DMS114 treated with DMSO at 0.1 percent for 48 hours (cell line): ENCODE measurements at regions not wholly inside any gene's neighbourhood (a gene's known extent, or its start where the extent isn't known, plus 50 kb on each side); places are given as distances from the start of the nearest gene placed in this dataset.
"Not testable (repeated sequence)": the region's sequence is repeated elsewhere in the genome, so short reads cannot be mapped to it uniquely, and the experiment has no call there.

Experiments used
- DNase-seq: peaks from one replicate; lab custom pipeline; 2025; ENCODE audit not compliant: unreplicated experiment; lab: John Stamatoyannopoulos, UW

DNA sequence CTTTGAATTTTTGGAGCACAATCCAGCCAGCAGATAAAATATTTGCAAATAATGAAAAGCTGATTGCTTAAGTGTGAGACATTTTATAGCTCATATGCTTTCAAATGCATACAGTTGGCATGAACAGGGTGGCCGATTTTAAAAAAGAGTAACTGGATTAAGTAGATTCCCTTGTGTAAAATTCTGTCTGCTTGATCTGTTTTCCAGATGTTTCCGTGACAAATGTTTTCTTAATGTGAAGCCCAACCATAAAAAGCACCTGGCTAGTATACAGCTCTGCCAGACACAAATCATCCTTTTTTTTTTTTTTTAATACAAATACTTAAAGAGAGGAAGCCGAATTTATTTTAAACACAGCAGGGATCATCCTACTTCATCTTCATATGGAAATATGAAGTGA is 440.7 kb downstream of the CCER1 start:
- no peak for DNase-seq

DNA sequence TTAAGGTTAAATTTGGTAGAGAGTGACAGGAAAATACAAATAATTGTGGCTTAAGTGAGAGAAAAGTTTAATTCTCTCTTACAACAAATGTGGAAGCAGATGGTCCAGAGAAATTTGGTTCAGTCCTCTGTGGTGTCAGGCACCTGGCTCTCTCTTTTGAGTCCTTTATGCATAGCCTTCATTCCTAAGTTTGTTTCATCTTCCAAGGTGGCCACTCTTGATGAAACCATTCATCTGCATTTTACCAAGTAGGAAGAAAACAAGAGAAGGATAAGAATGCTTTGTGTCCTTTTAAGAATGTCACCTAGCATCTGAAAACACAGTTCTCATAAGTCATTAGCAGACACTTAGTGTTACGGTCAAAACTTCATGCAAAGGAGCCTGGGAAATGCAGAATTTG is 442.5 kb downstream of the CCER1 start:
- DNase-seq = no peak

DNA sequence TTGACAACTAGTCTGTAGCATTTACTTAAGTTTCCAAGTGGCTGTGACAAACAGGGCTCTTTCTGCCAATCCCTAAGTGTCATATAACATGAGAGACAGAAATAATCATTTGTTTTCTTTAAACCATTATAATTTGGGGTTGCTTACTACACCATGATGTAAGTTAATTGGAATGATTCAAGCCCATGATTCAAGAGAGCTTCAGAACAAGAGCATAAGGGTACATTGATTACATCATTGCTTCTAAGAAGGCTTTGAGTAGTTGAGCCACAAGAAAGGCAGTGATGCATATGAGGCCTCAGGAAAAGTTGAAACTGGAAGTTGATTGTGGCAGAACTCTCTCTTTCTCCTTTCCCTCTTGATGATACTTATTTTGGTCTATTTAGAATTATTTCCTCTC is 444.0 kb downstream of the CCER1 start:
- DNase-seq = no peak

DNA sequence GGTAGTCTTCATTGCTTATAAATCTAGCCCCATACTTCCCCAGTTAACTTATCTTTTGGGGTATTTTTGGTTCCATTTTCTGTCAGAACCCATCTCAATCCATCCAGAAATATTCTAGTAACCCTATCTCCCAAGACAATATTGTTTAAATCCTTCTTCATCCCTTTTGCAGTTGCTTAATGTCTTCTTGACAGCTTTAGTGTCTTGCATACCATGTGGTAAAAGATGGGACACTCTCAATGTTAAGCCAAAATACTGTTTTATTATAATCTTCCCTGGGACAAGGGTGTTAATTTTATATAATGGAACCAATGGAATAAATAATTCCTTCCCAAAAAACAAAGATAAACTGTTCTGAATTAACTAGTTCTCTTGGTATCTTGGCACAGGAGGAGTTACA is 450.2 kb downstream of the CCER1 start:
- DNase-seq = no peak

DNA sequence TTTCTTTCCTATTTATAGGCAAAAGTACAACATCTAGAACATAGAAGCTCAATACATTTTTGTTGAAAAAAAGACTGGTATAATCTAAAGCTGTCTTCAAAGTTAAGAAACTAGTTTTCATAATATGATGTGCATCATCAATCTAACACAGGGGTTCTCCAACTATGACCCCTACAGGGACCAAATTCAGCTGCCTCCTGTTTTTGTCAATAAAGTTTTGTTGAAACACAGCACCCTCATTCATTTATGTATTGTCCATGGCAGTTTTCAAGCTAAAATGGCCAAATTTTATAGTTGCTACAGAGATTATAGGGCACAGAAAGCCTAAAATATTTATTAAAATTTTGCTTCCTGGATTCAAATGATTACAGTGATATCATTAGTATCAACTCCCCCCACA is 452.9 kb downstream of the CCER1 start:
- DNase-seq = no peak

DNA sequence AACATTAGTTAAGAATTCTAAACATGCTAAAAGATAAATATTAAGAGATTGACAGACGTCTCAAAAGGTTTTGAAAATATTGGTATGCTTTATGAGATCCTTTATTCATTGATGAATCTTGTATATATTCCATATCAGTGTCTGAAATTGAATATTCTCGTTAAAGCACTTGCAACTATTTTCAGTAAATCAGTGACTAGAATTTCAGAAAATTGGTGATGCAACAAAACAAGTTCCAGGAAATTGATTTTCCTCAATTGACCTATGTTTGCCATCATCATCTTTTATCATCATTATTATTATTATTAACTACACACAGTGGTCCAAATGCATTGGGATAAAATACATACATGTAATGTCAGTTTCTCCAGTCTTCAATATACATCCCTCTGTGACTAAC is 453.6 kb downstream of the CCER1 start:
- DNase-seq = no peak

DNA sequence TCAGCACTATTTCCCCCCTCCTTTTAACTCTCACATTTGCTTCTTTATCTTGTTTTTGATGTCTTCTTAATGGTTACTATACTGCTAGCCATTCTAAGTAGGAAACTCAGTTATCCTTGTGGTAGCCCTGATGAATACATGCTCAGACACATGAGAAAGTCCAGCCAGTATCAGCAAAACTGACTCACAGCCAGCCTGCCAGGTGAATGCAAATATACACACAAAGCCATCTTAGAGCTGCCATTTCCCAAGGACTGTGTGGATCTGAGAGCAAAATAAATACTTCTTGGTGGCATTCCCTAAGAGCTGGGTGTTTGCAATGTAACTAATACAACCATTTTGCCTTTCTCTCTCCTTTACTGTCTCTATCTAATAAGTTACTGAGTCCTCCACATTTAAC is 455.2 kb downstream of the CCER1 start:
- DNase-seq = no peak

DNA sequence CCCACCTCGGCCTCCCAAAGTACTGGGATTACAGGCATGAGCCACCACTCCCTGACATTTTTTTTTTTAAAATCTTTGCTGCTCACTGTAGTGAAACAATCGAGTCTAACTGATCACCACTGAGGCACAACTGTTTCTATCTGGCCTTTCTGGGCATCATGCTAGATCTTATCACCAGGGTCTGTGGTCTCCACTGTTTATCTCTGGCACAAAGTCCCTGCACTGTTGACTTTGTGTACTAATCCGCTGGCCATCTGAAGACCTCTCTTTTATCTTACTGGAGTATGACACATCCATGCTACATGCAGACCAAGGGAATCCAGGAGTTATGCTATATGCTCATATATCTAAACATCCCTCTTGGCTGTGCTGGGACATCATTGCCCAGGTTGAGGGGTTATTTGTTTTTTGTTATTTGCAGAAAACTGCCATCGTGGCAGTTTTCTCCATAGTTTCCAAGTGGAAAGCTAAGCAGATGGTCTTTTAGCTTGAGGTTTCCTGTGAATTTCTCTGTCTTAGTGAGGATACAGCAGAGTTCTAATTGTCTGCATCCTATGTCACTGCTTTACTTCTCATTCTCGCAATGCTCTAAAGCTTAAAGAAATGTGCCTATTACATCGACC is 456.9 kb downstream of the CCER1 start:
- DNase-seq = no peak

DNA sequence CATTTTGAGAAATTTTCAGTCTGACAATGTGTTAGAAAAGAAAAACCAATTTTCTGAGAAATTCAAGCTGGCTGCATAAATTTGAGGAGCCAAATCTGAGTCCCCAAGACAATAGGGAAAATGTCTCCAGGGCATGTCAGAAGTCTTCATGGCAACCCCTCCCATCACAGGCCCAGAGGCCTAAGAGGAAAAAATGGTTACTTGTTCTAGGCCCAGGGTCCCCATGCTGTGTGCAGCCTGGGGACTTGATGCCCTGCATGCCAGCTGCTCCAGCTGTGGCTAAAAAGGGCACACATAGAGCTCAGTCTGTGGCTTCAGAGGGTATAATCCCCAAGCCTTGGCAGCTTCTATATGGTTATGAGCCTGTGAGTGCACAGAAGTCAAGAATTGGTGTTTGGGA is 464.6 kb downstream of the CCER1 start:
- no peak for DNase-seq

DNA sequence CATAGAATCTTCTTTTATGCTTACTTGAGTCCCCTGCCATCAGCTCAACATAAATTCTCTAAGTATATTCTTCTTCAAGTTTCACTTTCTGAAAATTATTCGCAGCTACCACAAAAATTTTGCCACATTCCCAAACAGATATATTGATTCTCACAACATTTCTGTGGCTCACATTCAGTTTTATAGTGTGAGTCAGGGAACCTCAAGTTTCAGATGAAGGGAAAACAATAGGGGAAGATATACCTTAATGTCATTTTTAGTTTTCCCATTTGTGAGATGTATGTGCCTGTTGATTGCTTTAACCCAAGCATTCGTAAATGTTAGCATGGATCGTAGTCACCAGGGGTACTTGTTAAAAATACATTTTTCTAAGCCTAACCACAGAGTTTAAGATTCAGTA is 465.8 kb downstream of the CCER1 start:
- DNase-seq = no peak

DNA sequence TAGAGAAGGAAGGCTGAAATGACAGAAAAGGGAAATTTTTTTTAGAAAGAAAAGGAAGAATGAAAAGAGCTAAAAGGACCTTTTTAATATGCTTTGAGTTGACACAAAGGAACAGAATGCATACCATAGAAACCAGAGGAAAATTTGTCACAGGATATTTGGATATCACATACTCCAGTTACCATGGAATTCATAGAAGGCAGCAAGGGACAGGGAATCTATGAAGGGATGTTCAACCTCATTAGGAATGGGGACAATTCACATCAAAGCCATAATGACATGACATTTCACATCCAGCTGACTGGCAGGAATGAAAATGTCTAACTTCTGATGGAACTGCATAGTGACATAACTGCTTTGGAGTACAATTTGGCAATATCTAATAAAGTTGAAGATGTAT is 469.4 kb downstream of the CCER1 start:
- DNase-seq = no peak

DNA sequence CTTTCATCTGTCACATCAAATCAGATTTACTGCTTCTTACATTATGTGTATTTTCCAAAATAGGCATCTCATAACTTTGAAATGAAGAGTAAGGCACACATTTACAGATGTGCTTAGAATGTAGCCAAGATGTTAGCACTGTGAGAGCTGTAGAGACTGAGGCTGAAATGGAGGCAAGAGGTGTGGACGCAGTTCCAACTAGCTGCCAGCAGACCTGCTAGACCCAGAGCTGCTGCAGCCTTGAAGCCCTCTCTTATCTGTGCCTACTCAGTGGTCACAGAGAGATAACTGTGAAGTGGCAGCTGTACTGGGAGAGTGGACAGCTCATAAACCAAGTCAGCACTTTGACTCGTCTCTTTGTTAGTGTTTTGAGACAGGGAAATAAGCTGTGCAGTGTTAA is 470.9 kb downstream of the CCER1 start:
- DNase-seq = no peak

DNA sequence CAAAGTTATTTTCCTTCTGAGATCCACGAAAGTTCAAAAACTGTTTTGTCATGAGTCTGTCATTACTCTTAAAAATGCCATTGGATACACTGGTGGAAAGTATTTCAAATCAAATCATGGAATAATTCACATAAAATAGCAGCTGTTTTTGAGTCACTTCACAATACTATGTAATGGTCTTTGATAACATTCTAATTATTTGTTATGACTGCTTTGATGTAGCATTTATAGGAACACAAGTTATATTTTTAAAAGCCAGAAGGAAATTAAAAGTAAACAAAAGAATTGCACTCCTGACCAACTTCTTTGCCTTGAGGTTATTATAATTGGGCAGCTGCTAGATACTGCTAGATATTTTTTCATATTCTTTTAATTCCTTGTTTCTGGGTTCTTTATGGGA is 473.2 kb downstream of the CCER1 start:
- no peak for DNase-seq

DNA sequence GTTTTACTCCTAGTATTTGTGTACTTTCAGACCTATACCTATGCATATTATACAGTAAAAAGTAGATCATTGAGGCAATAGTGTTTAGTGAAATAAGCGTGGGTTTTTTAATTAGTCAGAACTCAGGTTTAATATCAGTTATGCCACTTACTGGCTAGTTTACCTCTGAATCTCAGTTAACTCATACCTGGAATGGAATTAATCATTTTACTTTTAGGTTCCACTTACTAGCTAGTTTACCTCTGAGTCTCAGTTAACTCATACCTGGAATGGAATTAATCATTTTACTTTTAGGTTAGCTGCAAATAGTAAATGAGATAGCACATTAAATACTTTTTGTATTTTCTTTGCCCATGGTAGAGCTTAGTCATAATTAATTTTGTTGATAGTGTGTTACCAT is 475.7 kb downstream of the CCER1 start:
- DNase-seq = no peak

DNA sequence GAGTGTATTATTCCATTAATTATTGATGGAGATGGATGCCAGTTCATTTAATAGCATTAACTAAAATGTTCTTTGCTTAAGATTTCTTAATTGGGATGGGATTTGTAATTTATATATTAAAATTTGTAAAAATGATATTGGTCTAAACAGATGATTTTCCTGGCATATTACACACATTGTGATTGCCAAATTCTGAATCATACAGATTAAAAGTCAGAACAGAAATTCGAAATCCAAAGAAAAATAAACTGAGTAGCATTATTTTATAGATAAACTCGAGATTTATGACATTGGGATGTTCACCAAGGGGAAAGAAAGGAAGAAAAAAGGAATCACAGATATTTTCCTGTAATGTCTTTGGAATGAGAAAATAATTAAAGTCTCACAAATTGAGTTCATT is 481.1 kb downstream of the CCER1 start:
- no peak for DNase-seq

DNA sequence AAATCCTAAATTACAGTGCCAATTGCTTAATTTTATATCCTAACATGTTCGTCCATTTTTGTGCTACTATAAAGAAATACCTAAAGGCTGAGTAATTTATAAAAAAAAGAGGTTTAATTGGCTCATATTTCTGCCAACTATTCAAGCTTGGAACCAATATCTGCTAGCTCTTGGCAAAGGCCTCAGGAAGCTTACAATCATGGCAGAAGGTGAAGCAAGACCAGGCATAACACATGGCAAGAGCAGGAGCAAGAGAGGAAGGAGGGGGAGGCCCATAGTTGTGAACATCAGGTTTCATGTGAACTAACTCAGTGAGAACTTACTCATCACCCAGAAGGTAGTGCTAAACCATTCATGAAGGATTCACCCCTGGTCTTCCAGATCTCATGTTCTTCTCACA is 494.3 kb downstream of the CCER1 start:
- DNase-seq = no peak

DNA sequence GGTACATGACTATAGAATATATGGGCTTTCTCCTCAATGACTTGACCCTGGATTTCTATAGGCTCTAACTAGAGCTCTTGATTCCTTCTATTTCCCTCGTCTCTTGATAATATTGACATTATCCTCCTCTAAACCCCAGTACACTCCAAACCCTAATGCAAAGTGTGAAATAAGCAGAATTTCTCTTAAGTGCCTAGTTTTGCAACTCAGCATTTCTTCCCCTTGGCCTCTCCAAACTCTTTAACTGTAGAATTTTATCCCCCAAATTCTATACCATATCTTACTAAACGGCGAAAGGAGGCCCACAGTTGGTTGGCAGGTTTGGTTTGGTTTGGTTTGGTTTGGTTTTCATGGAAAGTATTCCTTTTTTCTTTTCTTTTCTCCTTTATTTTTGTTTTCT is 498.7 kb downstream of the CCER1 start:
- DNase-seq = no peak

DNA sequence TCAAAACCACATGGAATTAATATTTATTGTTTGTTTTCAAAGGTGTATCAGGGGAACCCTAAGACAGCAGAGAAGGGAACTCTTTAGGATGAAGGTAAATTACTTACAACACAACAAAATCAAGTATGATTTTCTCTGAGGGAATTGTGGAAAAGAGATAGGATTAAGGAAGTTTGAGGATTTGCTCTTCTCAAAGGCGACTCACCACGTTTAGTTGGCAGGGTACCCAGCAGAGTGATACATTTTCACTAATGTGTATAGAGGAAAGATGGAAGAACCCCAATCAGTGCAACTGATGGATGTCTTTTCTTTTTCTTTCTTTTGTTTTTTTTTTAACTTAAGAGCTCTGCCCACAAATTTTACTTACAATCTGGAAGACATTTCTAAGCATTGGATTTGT is 499.2 kb downstream of the CCER1 start:
- no peak for DNase-seq

DNA sequence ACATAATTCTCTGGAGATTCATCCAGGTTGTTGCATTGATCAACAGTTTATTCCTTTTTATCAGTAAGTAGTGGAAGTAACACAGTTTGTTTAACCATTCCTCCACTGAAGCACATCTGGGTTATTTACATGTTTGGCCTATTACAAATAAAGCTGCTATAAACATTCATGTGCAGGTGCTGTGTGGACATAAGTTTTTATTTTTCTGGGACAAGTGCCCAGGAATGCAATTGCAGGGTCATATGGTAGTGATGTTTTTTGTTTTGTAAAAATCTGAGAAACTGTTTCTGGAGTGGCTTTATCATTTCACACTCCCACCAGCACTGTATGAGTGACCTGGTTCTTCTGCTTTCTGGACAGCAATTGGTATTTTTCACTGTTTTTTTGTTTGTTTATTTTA is 505.4 kb downstream of the CCER1 start:
- no peak for DNase-seq

DNA sequence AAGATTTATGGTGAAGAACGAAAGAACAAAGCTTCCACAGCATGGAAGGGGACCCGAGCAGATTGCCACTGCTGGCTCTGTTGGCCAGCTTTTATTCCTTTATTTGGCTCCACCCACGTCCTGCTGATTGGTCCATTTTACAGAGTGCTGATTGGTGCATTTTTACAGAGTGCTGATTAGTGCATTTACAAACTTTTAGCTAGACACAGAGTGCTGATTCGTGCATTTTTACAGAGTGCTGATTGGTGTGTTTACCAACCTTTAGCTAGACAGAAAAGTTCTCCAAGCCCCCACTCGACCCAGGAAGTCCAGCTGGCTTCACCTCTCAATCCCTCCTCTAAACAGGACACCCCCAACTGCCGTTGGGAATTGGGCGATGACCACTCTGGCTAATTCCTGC is 511.5 kb downstream of the CCER1 start:
- DNase-seq = not testable (repeated sequence)

DNA sequence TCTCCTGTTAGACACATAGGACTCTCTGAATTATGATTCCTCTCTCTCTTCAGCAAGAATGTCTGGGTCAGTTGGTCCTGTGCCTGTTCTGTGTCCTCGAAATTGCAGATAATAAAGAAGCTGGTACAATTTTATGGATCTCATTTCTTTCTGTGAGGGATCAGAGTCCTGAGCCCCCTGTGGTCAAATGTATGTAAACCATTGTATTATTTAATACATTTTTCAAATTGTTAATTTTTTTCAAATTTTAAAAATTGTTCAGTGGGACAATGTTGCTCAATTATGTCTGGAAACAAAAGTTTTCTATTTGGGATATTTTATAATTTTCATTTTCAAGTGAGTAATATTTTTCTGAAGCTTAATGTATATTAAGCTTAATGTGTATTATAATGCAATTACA is 513.5 kb downstream of the CCER1 start:
- DNase-seq = no peak

DNA sequence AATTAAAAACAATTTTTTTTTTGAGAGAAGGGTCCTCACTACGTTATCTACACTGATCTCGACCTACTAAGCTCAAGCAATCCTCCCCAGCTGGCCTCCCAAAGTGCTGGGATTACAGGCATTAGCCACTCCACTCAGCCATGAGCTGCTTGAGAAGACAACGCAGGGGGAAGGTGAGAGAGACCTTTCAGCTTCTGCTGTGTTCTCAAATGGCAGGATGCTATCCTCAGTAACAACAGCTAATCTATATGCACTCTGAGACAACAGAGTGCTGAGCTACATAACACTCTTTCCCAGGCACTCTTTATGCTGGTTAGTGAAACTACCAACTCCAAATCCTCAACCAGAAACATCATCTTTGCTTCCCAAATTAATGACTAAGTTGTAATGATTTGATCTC is 526.1 kb downstream of the CCER1 start:
- no peak for DNase-seq

DNA sequence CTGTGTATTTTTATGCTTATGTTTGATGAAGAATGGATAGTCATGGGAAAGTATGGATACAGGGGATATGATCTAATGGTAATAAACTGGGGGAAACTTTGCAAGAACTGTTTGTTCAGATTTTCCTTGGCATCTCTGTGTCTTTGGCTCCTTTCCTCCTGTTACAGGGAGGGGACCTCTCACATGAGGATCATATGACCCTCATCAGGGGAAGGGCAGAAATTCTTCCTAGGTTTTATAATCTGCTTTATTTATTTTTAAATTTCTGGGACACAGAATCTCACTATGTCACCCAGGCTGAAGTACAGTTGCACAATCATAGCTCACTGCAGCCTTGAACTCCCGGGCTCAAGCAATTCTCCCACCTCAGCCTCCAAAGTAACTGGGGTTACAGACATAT is 526.5 kb downstream of the CCER1 start:
- no peak for DNase-seq

DNA sequence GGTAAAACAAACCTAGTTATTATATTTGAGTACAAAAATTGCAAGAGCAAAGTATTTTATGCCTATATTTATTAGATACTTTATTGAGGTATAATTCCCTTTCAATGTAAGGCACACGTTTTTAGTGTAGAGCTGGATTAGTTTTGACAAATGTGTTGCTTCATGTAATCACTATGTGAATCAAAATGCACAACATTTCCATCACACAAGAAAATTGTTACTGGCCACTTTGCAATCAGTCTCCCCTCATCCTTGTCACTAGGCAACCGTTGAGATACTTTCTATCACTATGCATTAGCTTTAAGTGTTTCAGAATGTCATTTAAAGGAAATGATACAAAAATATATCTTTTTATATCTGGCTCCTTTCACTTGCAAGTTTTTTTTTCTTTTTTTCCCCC is 531.0 kb downstream of the CCER1 start:
- no peak for DNase-seq
